ENCODE measurements at regions not wholly inside any gene's neighbourhood (a gene's known extent, or its start where the extent isn't known, plus 50 kb on each side); places are given as distances from the start of the nearest gene placed in this dataset.

DNA sequence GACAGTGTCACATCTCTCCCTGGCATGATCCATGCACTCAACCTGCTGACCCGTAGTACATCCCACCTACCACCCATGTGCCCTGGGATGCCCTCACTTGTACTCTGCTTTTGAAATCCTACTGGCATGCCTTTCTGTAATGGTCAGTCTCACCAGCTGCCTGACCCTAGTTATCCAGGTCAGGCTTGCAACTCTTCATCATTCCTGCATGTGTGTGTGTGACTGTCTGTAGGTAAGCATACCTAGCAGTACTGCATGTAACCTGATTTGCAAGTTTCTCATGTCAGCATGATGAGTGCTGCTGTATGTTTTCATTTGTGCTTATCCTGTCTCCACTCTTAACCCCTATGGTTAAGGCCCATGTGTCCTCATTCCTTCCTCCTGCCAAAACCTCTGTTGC, 202.0 kb upstream of the MTNR1B start:
- no peak for DNase-seq

GRCh38 chr11:92768121-92768840, 201.2 kb upstream of the MTNR1B start:
- DNase-seq = no peak

DNA sequence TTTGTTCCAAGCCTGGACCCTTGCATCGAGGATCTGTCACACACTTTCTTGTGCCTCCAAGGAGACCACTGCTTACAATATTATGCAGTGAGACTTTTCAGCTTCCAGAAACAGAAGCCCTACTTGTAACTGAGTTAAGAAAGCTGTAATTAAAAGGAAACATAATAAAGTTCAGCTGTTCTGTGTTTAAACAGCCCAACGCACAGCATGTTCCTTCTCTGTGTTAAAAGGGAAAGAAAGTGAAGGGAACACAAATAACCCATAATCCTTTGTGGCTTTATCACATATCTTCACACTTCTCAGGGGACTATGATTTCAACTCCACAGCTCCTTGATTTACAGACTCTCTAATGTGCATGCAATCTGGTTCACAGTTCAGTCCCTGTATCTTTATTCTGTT, 200.3 kb upstream of the MTNR1B start:
- no peak for DNase-seq

GRCh38 chr11:92770419-92770818, 199.0 kb upstream of the MTNR1B start:
- no peak for DNase-seq

- DNase-seq = no peak
Measured at GRCh38 chr11:92770981-92771380, 198.5 kb upstream of the MTNR1B start.

DNA sequence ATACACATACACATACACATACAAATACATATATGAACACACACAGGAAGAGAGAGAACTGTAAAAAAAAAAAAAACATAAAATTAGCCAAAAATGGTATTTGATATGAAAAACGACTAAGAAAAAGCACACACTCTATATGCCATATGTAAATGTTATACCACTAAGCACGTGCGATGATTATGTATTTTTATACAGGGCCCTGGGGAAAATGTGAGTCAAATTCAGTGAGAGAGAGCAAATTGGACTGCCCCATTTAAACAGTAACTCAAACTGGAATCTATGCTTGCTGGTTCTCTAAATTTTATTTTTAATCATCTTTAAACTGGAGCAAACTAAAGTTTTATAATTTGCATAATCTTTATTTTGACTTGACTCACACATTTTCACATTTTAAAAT, 197.8 kb upstream of the MTNR1B start:
- no peak for DNase-seq

- DNase-seq = no peak
Measured at GRCh38 chr11:92775003-92775676, 194.3 kb upstream of the MTNR1B start.

DNA sequence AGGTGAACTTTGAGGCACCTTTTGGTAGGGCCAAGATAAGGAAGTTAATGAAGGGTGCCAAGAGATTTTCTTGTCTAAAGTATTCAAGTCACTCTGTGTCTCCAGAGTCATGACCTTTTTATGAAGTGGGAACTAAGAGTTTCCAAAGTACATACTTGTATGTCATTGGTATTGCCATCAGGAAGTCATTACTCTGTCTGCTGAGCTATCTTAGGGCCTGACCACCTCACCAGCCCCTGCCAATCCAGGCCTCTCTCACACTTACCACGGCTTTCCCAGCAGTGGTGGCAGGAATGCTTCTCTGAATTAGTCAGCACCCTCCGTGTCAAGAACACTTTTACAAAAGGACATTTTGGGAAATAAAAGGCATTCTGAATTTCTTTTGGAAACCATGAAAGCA, 192.8 kb upstream of the MTNR1B start:
- DNase-seq = no peak

DNA sequence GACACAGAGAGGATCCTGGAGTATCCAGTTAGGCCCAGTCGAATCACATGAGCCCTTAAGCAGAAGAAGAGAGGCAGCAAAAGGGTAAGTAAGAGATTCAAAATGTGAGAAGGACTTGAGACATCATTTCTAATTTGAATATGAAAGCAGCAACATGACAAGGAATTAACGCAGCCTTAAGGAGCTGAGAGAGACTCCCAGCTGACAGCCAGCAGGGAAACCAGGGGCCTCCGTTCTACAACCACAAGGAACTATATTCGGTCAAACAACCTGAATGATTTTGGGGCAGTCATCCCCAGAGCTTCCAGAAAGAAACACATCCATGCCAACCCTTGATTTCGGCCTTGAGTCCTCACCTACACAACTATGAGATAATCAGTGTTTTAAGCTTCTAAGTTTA, 189.7 kb upstream of the MTNR1B start:
- no peak for DNase-seq

GRCh38 chr11:92781151-92781550, 188.3 kb upstream of the MTNR1B start:
- no peak for DNase-seq

DNA sequence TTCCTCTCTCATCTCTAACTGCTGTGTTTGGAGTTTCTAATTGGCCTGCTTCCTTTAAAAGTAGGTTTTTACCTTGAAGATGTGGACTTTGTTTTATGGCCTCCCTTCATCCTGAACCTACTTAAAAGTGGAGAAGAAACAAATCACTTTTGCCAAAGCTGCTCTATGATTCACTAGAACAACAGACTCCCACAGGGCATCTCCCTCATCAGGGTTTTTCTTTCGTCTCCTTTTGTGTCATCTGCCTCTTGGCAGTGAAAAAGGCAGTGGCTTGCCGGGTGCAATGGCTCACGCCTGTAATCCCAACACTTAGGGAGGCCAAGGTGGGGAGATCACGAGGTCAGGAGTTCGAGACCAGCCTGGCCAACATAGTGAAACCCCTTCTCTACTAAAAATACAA, 186.6 kb upstream of the MTNR1B start:
- no peak for DNase-seq

DNA sequence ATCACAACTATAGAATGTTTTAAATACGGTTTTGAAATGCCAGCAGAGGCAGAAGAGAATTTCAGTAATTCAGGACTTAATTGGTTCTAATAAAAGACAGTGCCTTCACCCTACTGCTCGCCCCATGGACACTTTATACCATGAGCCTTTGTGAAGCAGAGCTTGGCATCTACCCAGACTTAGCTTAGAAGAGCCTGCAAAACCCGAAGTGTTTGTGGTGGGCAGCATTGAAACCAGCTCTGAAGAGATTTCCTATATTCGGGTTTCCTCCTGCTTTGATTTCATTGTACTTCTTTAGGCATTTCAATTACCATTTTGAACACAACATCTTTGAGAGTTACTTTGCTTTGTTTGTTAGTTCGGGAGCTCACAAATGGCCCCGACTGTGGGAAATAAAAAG, 185.1 kb upstream of the MTNR1B start:
- no peak for DNase-seq

DNA sequence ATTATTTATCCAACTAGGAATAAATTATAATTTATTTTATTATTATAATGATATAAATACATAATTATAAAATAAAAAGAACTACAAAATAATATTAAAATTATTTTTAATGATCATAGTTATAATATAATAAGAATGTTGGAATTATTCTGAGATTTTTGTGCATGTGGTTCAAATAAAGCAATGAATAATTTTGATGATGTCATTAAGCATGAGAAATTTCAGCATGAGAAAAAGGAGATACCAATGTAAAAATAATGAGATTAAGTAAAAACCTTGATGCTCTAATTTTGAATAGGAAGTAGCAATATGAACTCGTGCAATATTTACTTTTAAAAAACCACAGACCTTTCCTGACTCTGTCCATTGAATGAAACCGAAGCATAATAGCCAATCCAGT, 181.8 kb upstream of the MTNR1B start:
- DNase-seq = no peak

DNA sequence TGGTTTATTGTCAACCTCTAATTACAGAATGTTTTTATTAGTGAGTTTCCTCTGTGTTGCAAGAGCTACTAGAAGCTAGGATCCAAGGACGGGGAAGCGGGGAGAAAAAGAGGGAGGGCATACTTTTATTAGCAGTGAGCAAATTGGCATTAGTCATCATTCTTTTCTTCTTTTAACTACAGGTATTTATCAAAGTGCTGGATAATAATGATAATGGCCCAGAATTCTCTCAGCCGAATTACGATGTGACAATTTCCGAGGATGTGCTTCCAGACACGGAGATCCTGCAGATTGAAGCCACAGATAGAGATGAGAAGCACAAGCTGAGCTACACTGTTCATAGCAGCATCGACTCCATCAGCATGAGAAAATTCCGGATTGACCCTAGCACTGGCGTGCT, 179.7 kb upstream of the MTNR1B start:
- DNase-seq = no peak

DNA sequence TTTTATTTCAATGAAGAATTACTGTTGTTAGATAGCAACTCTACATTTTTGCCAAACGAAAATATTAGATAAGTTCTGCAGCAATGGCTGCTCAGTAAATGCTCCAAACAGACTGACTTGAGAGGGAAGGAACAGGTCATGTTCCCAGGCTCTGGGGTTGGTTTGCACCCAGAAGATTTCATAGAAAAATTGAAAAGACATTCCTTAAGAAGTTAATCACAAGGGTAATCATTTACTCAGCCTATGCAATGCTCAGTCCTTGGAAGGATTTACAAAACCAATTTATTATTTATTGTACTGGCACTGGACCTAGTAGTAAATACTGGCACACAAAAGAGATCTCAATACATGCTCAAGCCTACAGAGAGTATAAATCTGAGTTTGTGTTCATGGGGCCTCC, 179.1 kb upstream of the MTNR1B start:
- DNase-seq = no peak

DNA sequence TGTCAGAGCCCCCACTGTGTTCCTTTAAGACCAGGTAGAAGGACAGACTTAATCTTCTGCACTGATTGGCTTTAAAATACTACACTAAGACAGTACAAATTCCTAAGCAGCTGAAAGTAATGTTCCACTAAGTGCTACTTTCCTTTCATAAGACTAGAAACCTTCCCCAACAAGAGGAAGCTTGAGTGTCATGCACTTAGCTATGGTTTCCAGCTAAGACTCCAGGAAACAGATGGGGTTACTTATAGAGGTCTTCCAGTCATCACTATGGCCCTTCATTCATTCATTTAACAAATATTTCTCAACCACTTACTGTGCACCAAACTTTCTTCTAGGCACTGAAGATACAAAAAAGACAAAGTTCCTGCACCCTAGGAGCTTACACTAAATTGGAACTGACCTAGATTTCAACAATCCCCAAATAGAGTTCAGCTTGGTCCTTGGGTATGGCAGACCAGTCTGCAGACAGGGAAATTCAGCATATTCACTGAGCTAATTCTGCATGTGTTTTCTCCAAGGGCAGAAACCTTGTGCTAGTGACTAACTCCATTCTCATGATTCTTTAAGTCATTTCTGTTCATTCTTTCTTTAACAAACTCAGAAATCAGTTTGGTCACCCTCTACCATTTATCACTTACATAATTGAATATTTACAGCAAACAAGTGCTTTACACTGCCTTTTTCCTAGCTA, 178.4 kb upstream of the MTNR1B start:
- DNase-seq = no peak

GRCh38 chr11:92791886-92792285, 177.6 kb upstream of the MTNR1B start:
- no peak for DNase-seq

DNA sequence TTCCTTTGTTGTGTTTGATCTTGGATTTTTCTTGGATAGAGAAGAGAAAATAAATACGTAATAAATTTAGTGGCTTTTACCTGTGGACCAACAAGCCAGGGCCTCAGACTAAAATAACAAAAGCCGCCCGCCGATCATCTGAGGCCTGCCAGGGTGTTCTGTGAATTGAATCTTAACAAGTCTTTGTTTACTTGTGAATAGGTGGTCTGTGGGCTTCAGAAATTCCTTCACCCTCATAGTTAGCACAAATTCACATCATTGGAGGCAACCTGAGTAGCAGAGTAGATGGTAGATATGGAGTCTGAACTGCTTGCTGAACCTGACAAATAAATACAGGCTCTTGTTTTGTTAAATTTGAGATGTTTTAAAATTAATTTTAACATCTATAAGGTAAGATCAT, 176.3 kb upstream of the MTNR1B start:
- no peak for DNase-seq

DNA sequence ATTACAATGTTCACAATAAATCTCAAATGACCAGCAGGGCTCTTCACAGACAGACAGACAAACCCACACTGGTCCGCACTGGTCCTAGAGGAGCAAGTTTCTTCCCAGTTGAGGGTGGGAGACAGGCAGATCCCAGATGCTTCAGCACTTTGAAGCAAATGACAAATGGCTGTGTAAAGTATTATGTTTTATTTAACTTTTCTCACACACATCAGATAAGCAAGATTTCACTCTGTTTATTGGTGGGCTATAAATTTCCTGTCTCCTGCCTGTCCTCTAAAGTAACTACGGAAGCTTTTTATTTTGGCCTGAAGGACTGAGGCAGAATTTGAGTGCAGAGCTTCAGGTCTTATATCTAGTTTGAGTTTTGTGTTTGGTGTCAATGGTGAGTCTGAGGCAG, 174.7 kb upstream of the MTNR1B start:
- DNase-seq = no peak

DNA sequence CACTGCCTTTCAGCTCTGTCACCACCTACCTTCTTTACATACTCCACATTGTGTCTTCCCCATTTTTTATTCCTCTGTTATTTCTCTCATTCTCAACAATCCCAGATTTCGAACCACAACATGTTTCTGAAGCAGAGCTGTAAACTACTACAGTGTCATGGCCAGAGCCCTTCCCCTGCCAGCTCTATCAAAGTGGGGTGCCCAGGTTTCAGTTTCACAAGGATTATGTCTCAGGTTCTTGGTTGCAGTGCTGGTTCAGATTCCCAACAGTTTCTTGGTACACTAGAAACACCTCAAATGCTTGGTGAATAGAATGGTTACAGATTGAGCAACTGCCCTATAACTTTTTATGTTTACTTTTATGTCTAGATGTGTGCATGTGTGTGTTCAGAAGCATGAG, 172.7 kb upstream of the MTNR1B start:
- no peak for DNase-seq

DNA sequence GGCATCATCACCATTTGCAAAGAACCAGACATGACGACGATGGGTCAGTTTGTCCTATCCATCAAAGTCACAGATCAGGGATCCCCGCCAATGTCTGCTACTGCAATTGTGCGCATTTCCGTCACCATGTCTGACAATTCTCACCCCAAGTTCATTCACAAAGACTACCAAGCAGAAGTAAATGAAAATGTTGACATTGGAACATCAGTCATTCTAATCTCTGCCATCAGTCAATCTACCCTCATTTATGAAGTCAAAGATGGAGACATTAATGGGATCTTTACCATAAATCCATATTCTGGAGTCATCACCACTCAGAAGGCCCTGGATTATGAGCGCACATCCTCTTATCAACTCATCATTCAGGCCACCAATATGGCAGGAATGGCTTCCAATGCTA, 171.6 kb upstream of the MTNR1B start:
- DNase-seq = no peak

DNA sequence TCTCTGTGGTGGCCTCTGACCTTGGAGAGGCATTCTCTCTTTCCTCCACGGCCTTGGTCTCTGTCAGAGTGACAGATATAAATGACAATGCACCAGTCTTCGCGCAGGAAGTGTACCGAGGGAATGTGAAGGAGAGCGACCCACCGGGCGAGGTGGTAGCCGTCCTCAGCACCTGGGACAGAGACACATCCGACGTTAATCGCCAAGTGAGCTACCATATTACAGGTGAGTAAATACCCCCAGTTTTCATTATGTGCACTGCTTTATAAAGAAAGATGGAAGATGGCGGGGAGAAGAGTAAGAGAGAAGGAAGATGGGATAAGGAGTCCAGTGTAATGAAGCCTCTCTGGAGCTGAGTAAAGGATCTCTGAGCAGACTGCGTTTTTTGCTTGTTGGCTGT, 167.8 kb upstream of the MTNR1B start:
- no peak for DNase-seq

DNA sequence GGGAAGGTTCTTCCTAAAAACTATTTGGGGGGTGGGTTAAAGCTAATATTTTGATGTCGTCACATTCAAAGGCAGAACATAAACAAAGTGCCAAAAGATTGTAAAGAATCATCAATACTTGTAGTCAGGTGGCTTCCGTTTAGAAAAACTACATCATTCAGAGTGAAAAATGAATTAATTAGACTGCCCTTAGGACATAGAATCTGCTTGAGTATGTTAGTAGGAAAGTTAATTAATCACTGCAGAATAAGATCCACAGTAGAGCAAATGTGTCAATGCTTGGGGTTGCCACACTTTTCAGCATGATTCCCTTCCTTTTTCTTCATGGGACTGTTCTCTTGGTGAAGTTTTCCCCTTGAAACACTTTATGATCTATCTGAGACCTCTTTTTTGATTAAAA, 166.8 kb upstream of the MTNR1B start:
- DNase-seq = no peak

DNA sequence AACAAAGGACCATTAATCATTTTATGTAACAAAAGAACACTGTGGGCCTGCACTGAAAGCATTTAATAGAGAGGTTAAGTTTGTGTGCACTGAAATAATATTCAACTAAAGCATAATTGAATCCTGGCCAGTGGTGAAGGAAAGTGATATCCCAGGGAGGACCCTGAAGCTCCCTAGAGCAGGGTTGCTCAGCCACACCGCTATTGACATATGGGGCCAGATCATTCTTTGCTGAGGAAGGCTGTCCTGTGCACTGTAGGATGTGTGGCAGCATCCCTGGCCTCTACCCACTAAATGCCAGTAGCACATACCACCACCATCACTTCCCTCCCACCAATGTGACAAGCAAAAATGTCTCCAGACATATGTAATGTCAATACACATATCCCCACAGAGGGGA, 166.1 kb upstream of the MTNR1B start:
- DNase-seq = no peak

Measured in NCI-H187 (cell line).